Inferior parietal cortex (tissue), 1 donor: ENCODE measurements at regions not wholly inside any gene's neighbourhood (a gene's known extent, or its start where the extent isn't known, plus 50 kb on each side); places are given as distances from the start of the nearest gene placed in this dataset.

Experiments used
- DNase-seq: peaks from one replicate; pipeline ENCODE4 v3.0.0-alpha.2; 2016; ENCODE audit errors: extremely low spot score

DNA sequence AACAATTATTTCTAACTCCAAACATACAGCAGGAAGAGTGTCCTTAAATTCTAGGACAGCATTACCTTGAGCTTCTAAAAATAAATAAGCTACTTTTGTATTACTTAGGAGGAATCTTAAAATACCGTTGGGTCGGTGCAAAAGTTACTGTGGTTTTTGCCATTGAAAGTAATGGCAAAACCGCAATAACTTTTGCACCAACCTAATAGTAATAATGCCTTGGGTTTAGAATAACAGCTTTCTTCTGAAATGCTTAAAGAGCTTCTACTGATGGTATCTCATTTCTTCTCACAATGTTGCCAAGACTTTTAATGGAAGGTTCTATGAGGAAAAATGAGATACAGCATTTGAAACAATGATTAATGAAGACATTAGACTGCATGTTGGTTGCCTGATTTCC, 179.9 kb downstream of the SEC16B start:
- DNase-seq, result no peak

DNA sequence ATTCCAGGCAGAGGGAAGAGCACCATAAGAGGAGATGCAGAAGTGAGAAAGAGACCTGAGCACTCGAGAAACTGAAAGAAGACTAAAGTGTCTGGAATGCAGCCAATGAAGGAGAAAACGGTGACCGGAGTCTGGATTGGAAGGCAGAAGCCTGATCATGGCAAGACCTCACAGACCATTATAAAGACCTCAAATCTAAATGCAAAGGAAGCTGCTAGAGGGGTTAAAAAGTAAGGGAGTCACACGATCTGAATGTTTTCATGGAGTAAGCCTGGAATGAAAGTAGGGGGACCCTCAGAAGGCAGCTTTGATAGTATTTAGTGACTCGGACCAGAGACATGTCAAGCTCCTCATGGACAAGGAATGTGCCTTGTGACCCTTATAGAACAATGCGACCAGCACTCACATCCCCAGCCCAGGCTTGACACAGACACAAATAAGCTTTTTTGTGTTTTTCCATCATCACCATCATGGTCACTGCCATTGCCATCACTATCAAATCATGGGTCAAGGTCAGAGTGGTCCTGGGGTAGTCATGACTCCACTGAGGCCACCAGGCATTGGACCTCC, 183.6 kb downstream of the SEC16B start:
- DNase-seq, result no peak

DNA sequence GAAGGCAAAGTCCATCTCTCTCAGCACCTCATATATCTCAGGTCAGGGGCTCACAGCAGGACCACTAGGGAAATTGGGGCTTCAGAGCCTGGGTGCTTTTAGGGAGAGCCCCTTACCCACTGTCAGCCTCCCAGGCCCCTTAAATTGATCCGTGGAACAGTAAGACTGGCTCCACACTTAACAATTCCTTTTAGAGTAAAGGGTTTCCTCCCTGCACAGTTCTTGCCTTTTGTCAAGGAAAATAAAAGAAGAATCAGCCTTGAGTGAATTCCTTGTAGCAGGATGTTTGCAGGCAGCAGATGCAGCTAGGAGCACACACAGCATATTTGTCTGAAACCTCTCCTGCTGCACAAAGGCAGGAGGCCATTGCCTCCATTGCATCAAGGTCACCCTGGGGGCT, 184.9 kb downstream of the SEC16B start:
- DNase-seq, result no peak

DNA sequence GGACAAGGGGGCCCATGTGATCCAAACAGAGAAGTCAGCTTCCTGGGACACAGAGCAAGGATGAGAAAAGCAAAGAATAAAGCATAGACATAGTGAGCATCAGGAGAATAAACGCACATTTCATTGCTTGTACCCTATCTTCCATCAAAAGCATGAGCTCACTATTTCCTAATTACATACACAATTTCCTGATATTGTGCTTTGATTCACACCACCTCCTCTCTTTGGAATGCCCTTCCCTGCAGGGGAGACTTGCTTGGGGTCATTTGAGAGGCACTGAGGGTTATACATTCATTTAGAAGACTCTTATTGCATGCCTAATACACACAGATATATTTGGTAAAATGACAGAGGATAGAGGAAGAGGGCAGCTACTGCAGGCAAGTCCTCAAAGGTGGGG, 185.4 kb downstream of the SEC16B start:
- DNase-seq, result no peak

DNA sequence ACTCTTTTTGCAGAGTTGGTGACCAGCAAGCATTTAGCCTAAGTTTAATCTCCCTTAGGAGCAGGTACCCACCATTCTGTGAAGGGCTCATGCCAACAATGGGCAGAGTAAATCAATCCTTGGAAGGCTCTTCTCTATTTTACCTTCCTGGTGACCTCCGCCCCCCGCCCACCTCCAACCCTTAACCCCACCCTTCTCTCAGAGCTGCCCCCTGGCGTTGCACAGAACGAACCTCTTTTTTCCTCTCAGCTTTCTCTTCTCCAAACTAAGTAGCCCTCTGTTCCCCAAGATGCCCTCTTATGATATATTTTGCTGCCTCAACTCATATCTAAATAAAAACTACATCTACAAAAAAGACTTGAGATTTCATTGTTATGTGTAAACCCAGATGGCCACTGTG, 186.8 kb downstream of the SEC16B start:
- DNase-seq, result no peak

DNA sequence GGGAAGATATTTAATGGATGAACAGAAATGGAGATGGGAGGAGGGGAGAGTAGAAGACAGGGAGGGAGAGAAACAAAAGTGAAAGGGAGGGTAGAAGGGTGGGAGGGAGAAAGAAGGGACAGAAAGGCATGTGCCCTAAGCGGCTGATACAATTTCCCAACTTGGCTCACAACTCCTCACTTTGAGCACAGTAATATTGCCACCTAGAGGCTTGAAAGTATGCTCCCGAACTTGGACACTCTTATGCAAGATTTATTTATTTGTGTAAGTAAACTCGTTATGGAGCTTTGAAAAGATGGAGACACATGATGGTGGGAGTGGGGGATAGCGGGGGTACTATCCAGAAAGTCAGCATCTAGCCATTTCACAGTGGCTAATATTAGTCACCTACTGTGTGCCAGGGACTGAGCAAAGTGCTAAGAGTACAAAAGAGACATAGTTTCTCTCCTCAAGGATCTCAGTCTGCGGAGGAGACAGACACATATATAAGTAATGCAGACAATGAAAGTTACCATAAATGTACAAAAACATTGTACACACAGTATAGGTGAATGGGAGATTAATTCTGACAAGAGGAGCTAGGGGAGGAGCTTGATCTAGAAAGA, 189.7 kb downstream of the SEC16B start:
- DNase-seq, result peak; percentile 78

DNA sequence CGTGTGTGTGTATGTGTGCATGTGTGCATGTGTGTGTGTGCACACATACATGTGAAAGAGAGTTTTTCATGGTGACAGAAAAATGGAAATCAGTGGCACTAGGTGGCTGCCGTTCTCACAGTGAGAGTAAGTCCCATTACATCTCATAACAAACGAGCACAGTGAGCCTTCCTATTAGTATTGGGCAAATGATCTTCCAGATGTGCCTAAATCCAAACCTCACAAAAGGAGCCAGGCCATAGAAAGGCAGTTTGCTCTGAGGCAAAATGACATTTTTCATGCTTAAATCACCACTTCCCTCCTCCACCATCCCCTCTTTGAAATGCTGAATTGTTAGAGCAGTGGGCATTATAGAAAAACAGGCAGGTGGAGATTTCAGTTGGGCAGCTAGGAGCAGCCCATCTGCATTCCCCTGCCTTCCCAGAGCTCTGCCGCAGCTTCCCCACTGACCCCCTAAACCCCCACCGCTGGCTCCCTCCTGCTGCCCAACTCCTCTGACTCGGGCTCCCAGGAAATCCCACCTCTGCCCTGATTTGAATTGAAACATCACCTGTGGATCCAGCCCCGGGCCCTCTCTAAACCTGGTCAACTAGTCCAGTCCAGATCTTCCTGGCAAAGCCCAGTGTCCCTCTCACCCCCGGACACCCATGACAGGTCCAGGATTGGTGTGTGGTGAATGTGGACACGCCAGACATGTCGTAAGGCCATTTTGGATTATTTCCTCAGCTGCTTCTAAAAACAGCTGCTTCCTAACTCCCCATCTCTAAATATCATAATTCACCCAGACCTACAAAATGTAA, 190.5 kb downstream of the SEC16B start:
- DNase-seq, result no peak

DNA sequence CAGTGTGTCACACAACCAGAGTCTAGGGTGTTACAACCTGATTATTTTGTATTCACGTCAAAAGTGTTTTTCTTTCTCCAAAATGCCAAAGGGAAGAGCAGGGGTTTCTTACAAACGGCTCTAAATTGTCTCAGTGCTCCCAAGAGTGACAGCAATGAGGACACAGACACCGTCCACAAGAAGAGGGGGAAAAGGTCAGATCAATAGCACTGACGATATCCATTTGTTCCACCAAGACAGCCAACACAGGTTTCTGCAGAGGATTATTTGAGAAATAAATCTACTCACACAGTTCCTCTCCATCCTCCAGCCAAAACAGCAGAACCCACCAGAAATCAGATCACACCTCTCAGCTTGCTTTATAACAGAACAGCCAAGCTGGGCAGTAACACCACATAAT, 193.9 kb downstream of the SEC16B start:
- no peak for DNase-seq

DNA sequence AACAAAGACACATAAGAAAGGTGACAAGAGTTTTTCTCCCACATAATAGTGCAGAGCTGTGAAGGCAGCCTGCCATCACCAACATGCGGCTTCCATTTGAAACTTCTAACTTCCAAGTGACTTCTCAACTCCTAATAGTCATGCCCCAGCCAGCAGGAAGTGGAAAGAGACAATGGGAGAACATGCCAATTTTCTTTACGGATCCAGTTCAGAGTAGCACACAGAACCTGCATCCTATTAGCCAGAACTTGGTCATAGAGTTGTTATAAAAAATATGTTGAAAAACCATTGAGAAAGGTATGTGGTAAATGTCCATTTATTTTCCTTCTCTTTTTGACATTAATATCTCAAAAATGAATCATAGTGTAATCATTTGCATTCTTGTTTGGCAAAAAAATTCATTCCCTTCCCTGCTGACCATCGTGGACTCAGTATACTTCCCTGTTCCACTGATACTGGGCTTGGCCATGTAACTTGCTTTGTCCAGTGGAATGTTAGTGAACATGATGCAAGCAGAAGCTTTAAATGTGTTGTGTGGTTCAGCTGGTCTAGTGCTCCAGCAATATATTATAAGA, 197.4 kb downstream of the SEC16B start:
- DNase-seq, result no peak

DNA sequence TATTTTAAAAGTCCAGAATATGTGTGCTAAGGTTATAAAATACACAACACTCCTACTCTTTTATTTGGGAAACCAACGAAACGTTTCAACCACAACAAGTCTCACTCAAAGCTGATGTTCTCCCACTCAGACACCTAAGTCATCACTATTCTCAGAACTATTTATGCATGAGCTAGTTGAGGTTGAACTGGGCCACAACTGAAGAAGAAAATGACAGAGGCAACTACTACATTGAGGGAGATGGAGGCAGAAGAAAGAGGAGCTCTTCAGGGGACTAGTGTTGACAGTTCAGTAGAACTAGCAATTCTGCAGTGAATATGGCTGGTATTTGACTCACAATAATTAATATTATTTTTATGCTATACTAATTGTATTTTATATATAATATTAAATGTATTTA, 198.2 kb downstream of the SEC16B start:
- DNase-seq, result no peak

DNA sequence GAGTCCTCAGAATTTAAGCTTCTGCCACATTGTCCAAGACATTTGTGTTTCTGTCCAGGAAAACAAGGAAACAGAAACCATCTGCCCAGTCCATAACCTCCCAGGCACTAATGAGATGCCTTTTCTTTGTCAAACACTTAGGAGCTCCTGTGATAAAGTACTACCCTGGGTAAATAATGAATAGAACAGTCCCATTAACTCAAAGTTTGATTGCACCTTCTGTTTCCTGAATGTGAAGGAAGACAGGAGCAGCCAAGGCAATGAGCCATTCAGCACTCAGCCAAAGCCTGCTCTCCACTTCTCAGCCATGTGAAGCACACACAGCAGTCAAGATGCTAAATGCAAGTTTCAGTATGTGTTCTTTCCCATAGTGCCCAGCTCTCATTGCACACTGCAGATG, 199.8 kb downstream of the SEC16B start:
- no peak for DNase-seq

DNA sequence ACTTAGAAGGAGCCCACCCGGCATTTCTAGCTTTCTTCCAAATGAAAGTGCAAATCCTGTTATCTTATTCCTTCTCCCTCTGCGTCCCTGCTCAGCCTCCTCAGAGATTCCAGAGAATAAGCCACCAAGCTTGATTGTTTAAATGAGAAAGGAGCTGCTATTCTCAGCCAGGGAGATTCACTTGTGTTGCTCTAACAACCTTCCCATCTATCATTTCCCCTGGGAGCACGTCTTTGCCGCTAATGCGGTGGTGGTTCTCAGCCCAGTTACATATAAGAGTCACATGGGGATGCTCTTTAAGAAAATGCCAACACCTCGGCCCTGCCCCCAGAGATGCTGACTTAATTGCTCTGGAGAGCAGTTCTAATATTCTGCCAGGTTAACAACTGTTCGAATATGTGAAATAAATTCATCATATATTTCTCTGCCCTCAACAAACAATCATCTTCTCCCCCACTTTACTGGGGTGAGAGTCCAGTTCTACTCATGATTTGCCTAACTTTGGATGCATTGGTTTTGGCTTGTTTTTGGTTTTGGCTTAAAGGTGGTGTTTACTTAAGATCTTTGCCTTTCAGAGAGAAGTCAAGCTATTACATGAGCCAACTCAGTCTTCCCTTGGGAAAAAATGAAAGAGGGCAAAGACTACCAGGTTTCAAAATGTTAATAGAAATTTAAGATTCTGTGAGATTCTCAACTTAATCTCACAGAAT, 213.9 kb downstream of the SEC16B start:
- no peak for DNase-seq

DNA sequence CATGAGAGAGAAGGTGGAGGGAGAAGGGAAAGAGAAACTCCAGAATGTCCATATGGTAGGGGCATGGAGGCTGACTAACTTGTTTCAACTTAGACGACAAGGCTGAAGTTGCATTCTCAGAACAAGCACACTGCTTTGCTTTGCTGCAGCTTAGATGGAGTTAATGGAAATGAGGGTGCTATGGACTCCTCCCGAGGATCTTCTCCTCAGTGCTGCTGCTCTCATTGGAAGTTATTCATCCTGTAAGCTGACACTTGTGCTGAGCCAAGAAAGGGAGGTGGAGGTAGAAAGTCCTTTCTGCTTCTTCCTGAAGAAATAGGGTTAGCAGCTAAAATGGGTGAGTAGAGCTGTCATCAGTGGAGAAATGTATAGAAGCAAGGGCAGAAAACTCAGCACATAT, 215.3 kb downstream of the SEC16B start:
- DNase-seq, result no peak

DNA sequence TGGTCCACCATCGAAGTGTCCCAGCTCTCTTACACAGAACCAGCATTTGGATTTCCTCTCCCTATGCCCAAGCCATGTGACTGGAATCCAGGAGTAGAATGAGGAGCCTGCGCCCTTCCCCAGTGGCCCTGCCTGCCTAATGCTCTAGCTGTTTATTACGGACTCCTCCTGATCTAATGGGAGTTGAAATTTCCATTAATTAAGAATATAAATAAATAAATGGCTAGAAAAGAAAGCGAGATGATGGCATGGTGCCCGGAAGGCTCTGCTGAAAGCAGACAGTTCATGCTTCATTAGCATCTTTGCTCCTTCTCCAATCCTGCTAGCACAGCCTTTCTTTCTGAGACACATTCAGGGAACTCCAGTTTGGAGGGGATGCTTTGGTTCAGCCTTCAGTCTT, 216.2 kb downstream of the SEC16B start:
- DNase-seq, result peak; percentile 25

DNA sequence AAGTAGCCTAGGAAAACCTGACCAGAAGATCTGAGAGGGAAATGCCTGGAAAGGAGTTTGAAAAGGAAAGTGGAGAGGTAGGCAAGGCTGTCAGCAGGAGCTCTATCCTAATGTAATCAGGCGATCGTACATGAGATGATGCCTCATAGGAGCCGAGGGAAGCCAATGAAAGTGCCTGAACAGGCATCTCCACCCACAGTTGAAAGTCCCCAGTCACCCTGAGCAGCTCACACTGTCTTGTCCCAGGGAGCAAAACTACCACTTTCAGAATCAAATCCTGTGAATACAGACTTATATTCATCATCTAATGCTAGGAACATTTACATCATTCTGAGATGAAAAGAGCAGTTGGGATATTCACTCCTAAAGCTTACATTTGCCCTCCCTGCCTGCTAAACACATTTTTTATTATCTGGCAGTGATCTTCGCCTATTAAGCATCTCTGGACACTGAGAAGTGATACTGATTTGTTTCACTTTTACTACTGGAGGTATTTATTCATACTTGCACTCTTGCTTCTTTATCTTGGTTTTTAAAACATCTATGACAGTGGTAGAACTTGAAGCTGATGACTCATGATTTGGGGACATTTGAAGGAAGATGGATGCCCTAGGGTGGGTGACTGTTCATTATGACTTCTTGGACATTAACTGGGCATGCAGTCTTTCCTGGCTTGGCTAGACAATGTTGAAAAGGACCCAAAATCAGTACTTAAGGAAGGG, 221.6 kb downstream of the SEC16B start:
- DNase-seq, result no peak

DNA sequence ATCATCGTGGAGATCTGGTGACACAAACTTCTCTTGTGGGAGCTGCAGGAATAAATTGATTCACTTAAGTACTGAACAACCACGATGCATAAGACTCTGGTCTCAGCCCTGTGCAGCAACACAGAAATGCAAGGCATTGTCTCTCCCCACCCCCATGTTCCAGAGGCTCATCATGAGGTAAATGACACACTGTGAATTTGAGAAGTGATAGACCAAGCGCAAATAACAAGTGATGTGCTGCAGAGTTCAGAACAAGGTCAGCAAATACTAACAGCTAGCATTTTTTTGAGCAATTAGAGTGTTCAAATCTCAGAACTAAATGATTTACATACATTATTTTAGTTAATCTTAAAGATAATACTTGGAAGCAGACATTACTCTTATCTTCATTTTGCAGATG, 223.7 kb downstream of the SEC16B start:
- no peak for DNase-seq

DNA sequence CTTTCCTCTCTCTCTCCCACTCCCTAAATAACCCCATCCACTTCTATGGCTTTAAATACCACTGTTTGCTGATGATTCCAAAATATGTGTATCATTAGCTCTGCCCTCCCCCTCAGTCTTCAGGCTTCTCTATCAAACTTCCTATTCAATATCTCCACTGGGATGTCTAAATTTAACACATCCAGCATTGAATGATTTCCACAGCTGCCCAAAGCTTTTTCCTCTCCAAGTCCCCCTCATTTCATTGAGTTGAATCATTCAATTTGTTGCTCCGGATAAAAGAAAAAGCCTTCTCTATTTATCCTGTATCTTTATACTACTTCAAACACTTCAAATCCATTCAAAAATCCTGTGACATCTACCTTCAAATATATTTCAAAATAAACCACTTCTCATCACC, 225.0 kb downstream of the SEC16B start:
- no peak for DNase-seq

DNA sequence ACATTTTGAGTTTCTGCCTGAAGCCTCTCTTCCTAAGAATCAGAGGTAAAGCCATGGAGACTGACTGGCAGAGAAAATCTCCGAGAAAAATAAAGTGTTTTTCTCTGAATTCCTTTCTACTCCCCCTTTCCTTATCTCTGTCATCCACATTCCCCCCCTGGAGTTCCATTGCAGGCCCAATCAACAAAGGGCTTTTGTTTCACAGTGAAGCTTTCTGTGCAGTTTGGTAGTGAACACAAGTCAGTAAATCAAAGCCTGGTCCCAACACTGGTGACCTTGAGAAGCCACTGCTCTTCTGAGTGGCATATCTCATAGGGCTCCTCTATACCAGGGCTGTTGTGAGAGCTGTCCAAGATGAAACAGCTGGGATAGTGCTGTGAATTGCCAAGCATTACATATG, 228.4 kb downstream of the SEC16B start:
- DNase-seq, result no peak

DNA sequence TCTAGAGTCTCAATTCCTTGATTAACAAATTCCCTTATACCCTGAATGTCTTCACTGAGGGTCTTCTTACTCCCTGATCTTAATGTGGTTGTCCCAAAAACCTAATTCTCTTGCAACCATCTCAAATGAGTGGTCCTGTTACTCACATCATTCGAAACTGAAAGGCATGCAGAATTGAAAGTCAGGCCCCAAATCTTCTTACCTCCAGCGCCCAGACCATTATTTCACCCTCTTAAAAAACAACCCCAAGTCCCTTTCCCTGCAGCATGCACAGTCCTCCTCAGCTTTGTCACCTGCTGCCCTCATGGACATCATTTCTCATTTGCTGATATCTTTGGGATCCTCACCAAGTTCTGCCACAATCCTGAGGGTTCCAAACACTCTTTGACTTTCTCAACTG, 230.1 kb downstream of the SEC16B start:
- DNase-seq, result no peak

DNA sequence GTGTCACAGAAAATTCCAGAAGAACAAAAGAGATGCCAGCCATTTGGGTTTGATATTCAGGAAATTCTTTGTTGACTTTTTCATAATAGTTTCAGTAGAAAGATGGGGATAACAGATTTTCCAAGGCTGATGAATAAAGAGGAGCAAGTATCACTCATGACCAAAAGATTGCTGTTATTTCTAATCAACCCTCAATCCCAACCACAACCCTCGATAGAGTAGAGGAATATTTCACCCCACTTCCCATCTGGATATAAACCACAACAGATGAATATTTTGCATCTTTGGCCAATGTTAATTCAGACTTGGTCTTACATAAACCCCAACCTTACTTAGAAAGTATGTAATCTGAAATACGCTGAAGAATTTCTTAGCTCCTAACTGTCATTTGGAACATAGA, 232.4 kb downstream of the SEC16B start:
- no peak for DNase-seq

DNA sequence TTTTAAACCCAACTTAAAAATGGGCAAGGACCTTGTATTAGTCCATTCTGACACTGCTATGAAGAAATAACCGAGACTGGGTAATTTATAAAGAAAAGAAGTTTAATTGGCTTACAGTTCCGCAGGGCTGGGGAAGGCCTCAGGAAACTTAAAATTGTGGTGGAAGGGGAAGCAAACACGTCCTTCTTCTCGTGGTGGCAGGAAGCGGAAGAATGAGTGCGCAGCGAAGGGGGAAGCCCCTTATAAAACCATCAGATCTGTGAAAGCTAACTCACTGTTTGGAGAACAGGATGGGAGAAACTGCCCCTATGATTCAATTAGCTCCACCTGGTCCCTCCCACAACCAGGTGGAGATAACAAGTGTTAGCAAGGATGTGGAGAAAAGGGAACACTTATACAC, 237.7 kb downstream of the SEC16B start:
- DNase-seq, result no peak

DNA sequence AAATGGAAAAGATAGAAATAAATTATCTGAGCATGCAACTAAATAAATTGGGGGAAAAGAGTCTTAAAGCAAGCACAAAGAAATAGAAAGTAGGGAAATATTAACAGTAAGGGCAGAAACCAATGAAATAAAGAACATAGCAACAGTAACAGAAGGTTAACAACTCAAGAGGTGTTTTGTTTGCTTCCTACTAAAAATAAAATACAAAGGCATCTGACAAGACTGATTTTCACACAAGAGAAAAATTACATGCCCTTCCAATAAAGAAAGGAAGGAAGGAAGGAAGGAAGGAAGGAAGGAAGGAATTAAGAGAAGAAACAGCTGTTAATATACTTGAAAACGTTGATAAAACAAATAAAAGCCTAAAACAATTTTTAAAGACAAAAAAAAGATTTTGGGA, 240.2 kb downstream of the SEC16B start:
- DNase-seq, result no peak
